ENCODE measurements at regions not wholly inside any gene's neighbourhood (a gene's known extent, or its start where the extent isn't known, plus 50 kb on each side); places are given as distances from the start of the nearest gene placed in this dataset.

GRCh38 chr1:175853681-175854080, 110.3 kb upstream of the TNR start:
- no peaks in the 10 kb centered on the region for H3K4me1 ChIP-seq (ENCODE audit: insufficient read depth, low read length)
- no peaks in the 10 kb centered on the region for H3K36me3 ChIP-seq (ENCODE audit: insufficient read depth, low read length)
- DNase-seq (ENCODE audit: low read depth): no peak
- no peak overlapping the region for H3K4me3 Mint-ChIP-seq (ENCODE audit: unreplicated experiment)
- H3K4me2 ChIP-seq (ENCODE audit: low read length): no peak overlapping the region
- no peaks in the 10 kb centered on the region for H3K9me3 ChIP-seq (ENCODE audit: insufficient read depth, low read depth, low read length)
- H3K9me3 Mint-ChIP-seq (ENCODE audit: unreplicated experiment): peaks cover 5% of the 10 kb centered on the region
- TF ChIP-seq CTCF (IDR thresholded peaks at IDR 0.05; ENCODE audit: insufficient read depth, low read depth, low read length) (no peak), EZH2 (IDR thresholded peaks at IDR 0.05; ENCODE audit: insufficient read depth, low read length) (no peak)
- no peaks in the 10 kb centered on the region for H4K20me1 ChIP-seq (ENCODE audit: insufficient read depth, low read length)
- no peaks in the 10 kb centered on the region for H3K36me3 Mint-ChIP-seq (ENCODE audit: low read depth, unreplicated experiment)
- H3K79me2 ChIP-seq (ENCODE audit: insufficient read depth, low read length): no peaks in the 10 kb centered on the region
- no peaks in the 10 kb centered on the region for H3K4me1 Mint-ChIP-seq (ENCODE audit: low read depth, unreplicated experiment)
- no peak for FAIRE-seq
- no peak overlapping the region for H2AFZ ChIP-seq (ENCODE audit: low read depth, low read length)
- H3K27ac ChIP-seq (ENCODE audit: low read depth, low read length): no peak overlapping the region
- no peak overlapping the region for H3K27ac Mint-ChIP-seq (ENCODE audit: unreplicated experiment)
- no peaks in the 10 kb centered on the region for H3K27me3 ChIP-seq (ENCODE audit: insufficient read depth, low read length)
- no peak overlapping the region for H3K4me3 ChIP-seq (ENCODE audit: insufficient read depth, low read depth, low read length)
- no peak overlapping the region for H3K9ac ChIP-seq (ENCODE audit: low read length)
- peaks cover 23% of the 10 kb centered on the region for H3K27me3 Mint-ChIP-seq (ENCODE audit: low read depth, unreplicated experiment)

- no peaks in the 10 kb centered on the region for H4K20me1 ChIP-seq (ENCODE audit: insufficient read depth, low read length)
- Mint-ChIP-seq H3K27me3 (ENCODE audit: low read depth, unreplicated experiment) (peaks cover 13% of the 10 kb centered on the region), H3K36me3 (ENCODE audit: low read depth, unreplicated experiment) (no peaks in the 10 kb centered on the region), H3K27ac (ENCODE audit: unreplicated experiment) (no peak overlapping the region), H3K9me3 (ENCODE audit: unreplicated experiment) (peaks cover 5% of the 10 kb centered on the region), H3K4me1 (ENCODE audit: low read depth, unreplicated experiment) (no peaks in the 10 kb centered on the region), H3K4me3 (ENCODE audit: unreplicated experiment) (no peak overlapping the region)
- no peak overlapping the region for H3K27ac ChIP-seq (ENCODE audit: low read depth, low read length)
- H2AFZ ChIP-seq (ENCODE audit: low read depth, low read length): no peak overlapping the region
- H3K9me3 ChIP-seq (ENCODE audit: insufficient read depth, low read depth, low read length): no peaks in the 10 kb centered on the region
- no peak overlapping the region for H3K9ac ChIP-seq (ENCODE audit: low read length)
- H3K36me3 ChIP-seq (ENCODE audit: insufficient read depth, low read length): no peaks in the 10 kb centered on the region
- no peaks in the 10 kb centered on the region for H3K4me1 ChIP-seq (ENCODE audit: insufficient read depth, low read length)
- no peaks in the 10 kb centered on the region for H3K79me2 ChIP-seq (ENCODE audit: insufficient read depth, low read length)
- no peak for DNase-seq (ENCODE audit: low read depth)
- no peaks in the 10 kb centered on the region for H3K27me3 ChIP-seq (ENCODE audit: insufficient read depth, low read length)
- no peak for TF ChIP-seq EZH2 (IDR thresholded peaks at IDR 0.05; ENCODE audit: insufficient read depth, low read length)
- TF ChIP-seq CTCF (IDR thresholded peaks at IDR 0.05; ENCODE audit: insufficient read depth, low read depth, low read length): no peak
- FAIRE-seq: no peak
- no peak overlapping the region for H3K4me3 ChIP-seq (ENCODE audit: insufficient read depth, low read depth, low read length)
- no peak overlapping the region for H3K4me2 ChIP-seq (ENCODE audit: low read length)
These were observed 108.4 kb upstream of the TNR start for GRCh38 chr1:175851749-175852148.

- no peak overlapping the region for H3K4me2 ChIP-seq (ENCODE audit: low read length)
- no peak overlapping the region for H3K27ac ChIP-seq (ENCODE audit: low read depth, low read length)
- no peaks in the 10 kb centered on the region for H3K36me3 ChIP-seq (ENCODE audit: insufficient read depth, low read length)
- Mint-ChIP-seq H3K4me1 (ENCODE audit: low read depth, unreplicated experiment) (no peaks in the 10 kb centered on the region), H3K4me3 (ENCODE audit: unreplicated experiment) (no peak overlapping the region), H3K36me3 (ENCODE audit: low read depth, unreplicated experiment) (no peaks in the 10 kb centered on the region), H3K27me3 (ENCODE audit: low read depth, unreplicated experiment) (peaks cover 4% of the 10 kb centered on the region), H3K9me3 (ENCODE audit: unreplicated experiment) (peaks cover 2% of the 10 kb centered on the region), H3K27ac (ENCODE audit: unreplicated experiment) (no peak overlapping the region)
- TF ChIP-seq CTCF (IDR thresholded peaks at IDR 0.05; ENCODE audit: insufficient read depth, low read depth, low read length) (no peak), EZH2 (IDR thresholded peaks at IDR 0.05; ENCODE audit: insufficient read depth, low read length) (no peak)
- DNase-seq (ENCODE audit: low read depth): no peak
- H3K9ac ChIP-seq (ENCODE audit: low read length): no peak overlapping the region
- no peaks in the 10 kb centered on the region for H3K4me1 ChIP-seq (ENCODE audit: insufficient read depth, low read length)
- H3K9me3 ChIP-seq (ENCODE audit: insufficient read depth, low read depth, low read length): no peaks in the 10 kb centered on the region
- H4K20me1 ChIP-seq (ENCODE audit: insufficient read depth, low read length): no peaks in the 10 kb centered on the region
- H3K27me3 ChIP-seq (ENCODE audit: insufficient read depth, low read length): no peaks in the 10 kb centered on the region
- no peak for FAIRE-seq
- H3K79me2 ChIP-seq (ENCODE audit: insufficient read depth, low read length): no peaks in the 10 kb centered on the region
- H2AFZ ChIP-seq (ENCODE audit: low read depth, low read length): no peak overlapping the region
- no peak overlapping the region for H3K4me3 ChIP-seq (ENCODE audit: insufficient read depth, low read depth, low read length)
These were observed 104.9 kb upstream of the TNR start for GRCh38 chr1:175848329-175848728.
